ENCODE measurements at regions not wholly inside any gene's neighbourhood (a gene's known extent, or its start where the extent isn't known, plus 50 kb on each side); places are given as distances from the start of the nearest gene placed in this dataset.
"Not testable (repeated sequence)": the region's sequence is repeated elsewhere in the genome, so short reads cannot be mapped to it uniquely, and the experiment has no call there.

GRCh38 chr17:27365329-27365945 lies 71.5 kb downstream of the WSB1 start:
- H3K27ac ChIP-seq (ENCODE audit: low read depth in 1 of 2, low read length in 2 of 2); H3K36me3 ChIP-seq (ENCODE audit: control insufficient read depth in 1 of 2, insufficient read depth in 2 of 2, low read length in 1 of 2); H3K9me3 ChIP-seq (ENCODE audit: control insufficient read depth, low read length); H3K27me3 ChIP-seq (ENCODE audit: control insufficient read depth in 1 of 2, insufficient read depth in 2 of 2, low read length in 1 of 2); H3K4me1 ChIP-seq (ENCODE audit: control insufficient read depth in 1 of 2, insufficient read depth in 2 of 2, low read length in 2 of 2); ATAC-seq (ENCODE audit: low FRiP score); intact Hi-C loops (cut with DNase I); H3K4me3 ChIP-seq (ENCODE audit: low read length in 2 of 2): not testable (repeated sequence)
- 98% methylated on average over 11 of the region's 11 CpGs for whole genome bisulfite sequencing, 2 donors
- DNase-seq: peak in 1 of 2 donors; percentile 10

GRCh38 chr17:27366437-27366836 lies 72.5 kb downstream of the WSB1 start:
- no peak for DNase-seq
- H3K36me3 ChIP-seq (ENCODE audit: control insufficient read depth in 1 of 2, insufficient read depth in 2 of 2, low read length in 1 of 2): no peaks in the 10 kb centered on the region

GRCh38 chr17:27367121-27367981 lies 73.4 kb downstream of the WSB1 start:
- intact Hi-C loops (cut with DNase I): no loop called here
- H3K4me3 ChIP-seq (ENCODE audit: low read length in 2 of 2): no peak overlapping the region
- no peaks in the 10 kb centered on the region for H3K9me3 ChIP-seq (ENCODE audit: control insufficient read depth, low read length)
- DNase-seq (peak in 1 of 2 donors; percentile 72), ATAC-seq (ENCODE audit: low FRiP score) (no peak)
- H3K27ac ChIP-seq (ENCODE audit: low read depth in 1 of 2, low read length in 2 of 2): no peak overlapping the region
- no peaks in the 10 kb centered on the region for H3K27me3 ChIP-seq (ENCODE audit: control insufficient read depth in 1 of 2, insufficient read depth in 2 of 2, low read length in 1 of 2)
- H3K36me3 ChIP-seq (ENCODE audit: control insufficient read depth in 1 of 2, insufficient read depth in 2 of 2, low read length in 1 of 2): no peaks in the 10 kb centered on the region
- WGBS, 2 donors: 79 to 90% methylated on average over 17 of the region's 17 CpGs
- no peaks in the 10 kb centered on the region for H3K4me1 ChIP-seq (ENCODE audit: control insufficient read depth in 1 of 2, insufficient read depth in 2 of 2, low read length in 2 of 2)

More at GRCh38 chr17:27366437-27366836, 72.5 kb downstream of the WSB1 start:
- intact Hi-C loops (cut with DNase I): no loop called here
- H3K4me3 ChIP-seq (ENCODE audit: low read length in 2 of 2): no peak overlapping the region
- 91% methylated on average over 5 of the region's 5 CpGs for WGBS, 2 donors
- no peaks in the 10 kb centered on the region for H3K4me1 ChIP-seq (ENCODE audit: control insufficient read depth in 1 of 2, insufficient read depth in 2 of 2, low read length in 2 of 2)
- H3K27ac ChIP-seq (ENCODE audit: low read depth in 1 of 2, low read length in 2 of 2): no peak overlapping the region
- no peaks in the 10 kb centered on the region for H3K9me3 ChIP-seq (ENCODE audit: control insufficient read depth, low read length)
- no peaks in the 10 kb centered on the region for H3K27me3 ChIP-seq (ENCODE audit: control insufficient read depth in 1 of 2, insufficient read depth in 2 of 2, low read length in 1 of 2)
- ATAC-seq (ENCODE audit: low FRiP score): no peak

GRCh38 chr17:27368151-27368795 lies 74.4 kb downstream of the WSB1 start:
- ATAC-seq (ENCODE audit: low FRiP score): no peak
- WGBS, 2 donors: 92% methylated on average over 4 of the region's 4 CpGs

GRCh38 chr17:27368980-27369379 lies 75.1 kb downstream of the WSB1 start:
- H3K27ac ChIP-seq (ENCODE audit: low read depth in 1 of 2, low read length in 2 of 2): no peak overlapping the region

More at GRCh38 chr17:27368151-27368795, 74.4 kb downstream of the WSB1 start:
- Histone ChIP-seq H3K27me3 (ENCODE audit: control insufficient read depth in 1 of 2, insufficient read depth in 2 of 2, low read length in 1 of 2) (no peaks in the 10 kb centered on the region), H3K4me1 (ENCODE audit: control insufficient read depth in 1 of 2, insufficient read depth in 2 of 2, low read length in 2 of 2) (no peaks in the 10 kb centered on the region), H3K9me3 (ENCODE audit: control insufficient read depth, low read length) (no peaks in the 10 kb centered on the region), H3K4me3 (ENCODE audit: low read length in 2 of 2) (no peak overlapping the region), H3K36me3 (ENCODE audit: control insufficient read depth in 1 of 2, insufficient read depth in 2 of 2, low read length in 1 of 2) (no peaks in the 10 kb centered on the region), H3K27ac (ENCODE audit: low read depth in 1 of 2, low read length in 2 of 2) (no peak overlapping the region)
- intact Hi-C loops (cut with DNase I): no loop called here
- DNase-seq: no peak

GRCh38 chr17:27370776-27371175 lies 76.9 kb downstream of the WSB1 start:
- 100% methylated on average over 1 of the region's 1 CpG for WGBS, 2 donors
- H3K36me3 ChIP-seq (ENCODE audit: control insufficient read depth in 1 of 2, insufficient read depth in 2 of 2, low read length in 1 of 2): no peaks in the 10 kb centered on the region
- no peak overlapping the region for H3K27ac ChIP-seq (ENCODE audit: low read depth in 1 of 2, low read length in 2 of 2)
- no peaks in the 10 kb centered on the region for H3K27me3 ChIP-seq (ENCODE audit: control insufficient read depth in 1 of 2, insufficient read depth in 2 of 2, low read length in 1 of 2)
- ATAC-seq (ENCODE audit: low FRiP score) (no peak), DNase-seq (no peak)
- no peak overlapping the region for H3K4me3 ChIP-seq (ENCODE audit: low read length in 2 of 2)
- H3K9me3 ChIP-seq (ENCODE audit: control insufficient read depth, low read length): no peaks in the 10 kb centered on the region
- no peaks in the 10 kb centered on the region for H3K4me1 ChIP-seq (ENCODE audit: control insufficient read depth in 1 of 2, insufficient read depth in 2 of 2, low read length in 2 of 2)
- intact Hi-C loops (cut with DNase I): no loop called here

More at GRCh38 chr17:27368980-27369379, 75.1 kb downstream of the WSB1 start:
- Histone ChIP-seq H3K4me3 (ENCODE audit: low read length in 2 of 2) (no peak overlapping the region), H3K4me1 (ENCODE audit: control insufficient read depth in 1 of 2, insufficient read depth in 2 of 2, low read length in 2 of 2) (no peaks in the 10 kb centered on the region), H3K27me3 (ENCODE audit: control insufficient read depth in 1 of 2, insufficient read depth in 2 of 2, low read length in 1 of 2) (no peaks in the 10 kb centered on the region), H3K9me3 (ENCODE audit: control insufficient read depth, low read length) (no peaks in the 10 kb centered on the region), H3K36me3 (ENCODE audit: control insufficient read depth in 1 of 2, insufficient read depth in 2 of 2, low read length in 1 of 2) (no peaks in the 10 kb centered on the region)
- intact Hi-C loops (cut with DNase I): no loop called here
- 94% methylated on average over 4 of the region's 4 CpGs for WGBS, 2 donors
- DNase-seq: no peak
- ATAC-seq (ENCODE audit: low FRiP score): no peak

GRCh38 chr17:27373695-27374094 lies 79.8 kb downstream of the WSB1 start:
- H3K27ac ChIP-seq (ENCODE audit: low read depth in 1 of 2, low read length in 2 of 2); intact Hi-C loops (cut with DNase I); ATAC-seq (ENCODE audit: low FRiP score); H3K27me3 ChIP-seq (ENCODE audit: control insufficient read depth in 1 of 2, insufficient read depth in 2 of 2, low read length in 1 of 2); H3K4me1 ChIP-seq (ENCODE audit: control insufficient read depth in 1 of 2, insufficient read depth in 2 of 2, low read length in 2 of 2); H3K9me3 ChIP-seq (ENCODE audit: control insufficient read depth, low read length); H3K4me3 ChIP-seq (ENCODE audit: low read length in 2 of 2); DNase-seq; H3K36me3 ChIP-seq (ENCODE audit: control insufficient read depth in 1 of 2, insufficient read depth in 2 of 2, low read length in 1 of 2): not testable (repeated sequence)

- H3K27ac ChIP-seq (ENCODE audit: low read depth in 1 of 2, low read length in 2 of 2): no peak overlapping the region
- ATAC-seq (ENCODE audit: low FRiP score) (no peak), DNase-seq (no peak)
- H3K4me3 ChIP-seq (ENCODE audit: low read length in 2 of 2): no peak overlapping the region
- no peaks in the 10 kb centered on the region for H3K4me1 ChIP-seq (ENCODE audit: control insufficient read depth in 1 of 2, insufficient read depth in 2 of 2, low read length in 2 of 2)
- intact Hi-C loops (cut with DNase I): no loop called here
- WGBS, 2 donors: 66 to 72% methylated on average over 5 of the region's 5 CpGs
- H3K27me3 ChIP-seq (ENCODE audit: control insufficient read depth in 1 of 2, insufficient read depth in 2 of 2, low read length in 1 of 2): no peaks in the 10 kb centered on the region
- no peaks in the 10 kb centered on the region for H3K9me3 ChIP-seq (ENCODE audit: control insufficient read depth, low read length)
- H3K36me3 ChIP-seq (ENCODE audit: control insufficient read depth in 1 of 2, insufficient read depth in 2 of 2, low read length in 1 of 2): no peaks in the 10 kb centered on the region
Measured at GRCh38 chr17:27376637-27377547, 79.4 kb upstream of the KSR1 start.

Measured in aorta (tissue), 5 donors.